WTC11 (cell line): ENCODE measurements at regions not wholly inside any gene's neighbourhood (a gene's known extent, or its start where the extent isn't known, plus 50 kb on each side); places are given as distances from the start of the nearest gene placed in this dataset.

Source experiments
- ATAC-seq: fragments of 200-7000 bp; cut with Tn5 transposase; 2 replicates; pipeline ENCODE4 v1.10.0; 2021; ENCODE audit warnings: mild to moderate bottlenecking, moderate library complexity
- CTCF ChIA-PET: fragments of 300-600 bp; sonication (Branson Sonifier 250); formaldehyde crosslinking; loops from one replicate; lab custom pipeline; 2021; ENCODE audit warnings: antibody characterized with exemption; lab: Charles Lee
- POLR2A ChIA-PET: fragments of 350-600 bp; sonication (Branson Sonifier 250); formaldehyde crosslinking; loops from one replicate; lab custom pipeline; 2021; ENCODE audit warnings: antibody characterized with exemption; lab: Charles Lee
- DNase-seq: peaks from one replicate; pipeline ENCODE4 v3.0.0; 2021; ENCODE audit warnings: low spot score
- H3K27ac Mint-ChIP-seq: 2 replicates; pipeline ENCODE4 v1.8.0; 2021; ENCODE audit warnings: mixed read lengths
- H3K27me3 Mint-ChIP-seq: 2 replicates; pipeline ENCODE4 v1.8.0; 2021; ENCODE audit warnings: low read depth, mild to moderate bottlenecking, moderate library complexity, mixed read lengths
- H3K36me3 Mint-ChIP-seq: 2 replicates; pipeline ENCODE4 v1.8.0; 2021; ENCODE audit warnings: mixed read lengths
- H3K4me1 Mint-ChIP-seq: 2 replicates; pipeline ENCODE4 v1.8.0; 2022; ENCODE audit warnings: mixed read lengths
- H3K4me3 Mint-ChIP-seq: 2 replicates; pipeline ENCODE4 v1.8.0; 2021; ENCODE audit warnings: mild to moderate bottlenecking, moderate library complexity, mixed read lengths
- H3K9me3 Mint-ChIP-seq: 2 replicates; pipeline ENCODE4 v1.8.0; 2021; ENCODE audit warnings: mixed read lengths
- EMX1 ChIP-seq: fragments of 250-450 bp; sonication (Bioruptor Pico); IDR thresholded peaks from 2 replicates; pipeline ENCODE4 v1.8.0; 2021; ENCODE audit warnings: mild to moderate bottlenecking
- ETV6 ChIP-seq: sonication (generic); formaldehyde crosslinking; IDR thresholded peaks from 2 replicates; pipeline ENCODE4 v1.8.1; 2022; ENCODE audit warnings: mild to moderate bottlenecking, missing genetic modification reagents
- GTF2I ChIP-seq: fragments of 250-450 bp; sonication (Bioruptor Pico); conservative IDR thresholded peaks from 2 replicates; pipeline ENCODE4 v1.4.0; 2021; ENCODE audit warnings: mild to moderate bottlenecking
- KAT7 ChIP-seq: sonication (generic); formaldehyde crosslinking; IDR thresholded peaks from 2 replicates; pipeline ENCODE4 v1.8.1; 2023; ENCODE audit warnings: missing genetic modification reagents, mild to moderate bottlenecking, borderline replicate concordance
- NR3C1 ChIP-seq: sonication (generic); formaldehyde crosslinking; conservative IDR thresholded peaks from 2 replicates; pipeline ENCODE4 v1.8.1; 2023; ENCODE audit warnings: low read depth, mild to moderate bottlenecking, missing genetic modification reagents
- ZNF317 ChIP-seq: sonication (generic); formaldehyde crosslinking; IDR thresholded peaks from 2 replicates; pipeline ENCODE4 v1.8.1; 2023; ENCODE audit warnings: low read depth, mild to moderate bottlenecking, moderate library complexity, missing genetic modification reagents, borderline replicate concordance
- TF ChIP-seq, protein P1 (sequence below): fragments of 250-450 bp; sonication (Bioruptor Pico); IDR thresholded peaks from 2 replicates; pipeline ENCODE4 v1.9.0; 2021; ENCODE audit warnings: mild to moderate bottlenecking, borderline replicate concordance
- TF ChIP-seq, protein P2 (sequence below): fragments of 250-450 bp; sonication (Bioruptor Pico); IDR thresholded peaks from 2 replicates; pipeline ENCODE4 v1.9.0; 2021; ENCODE audit warnings: moderate library complexity, mild to moderate bottlenecking, inconsistent platforms, borderline replicate concordance
- TF ChIP-seq, protein P3 (sequence below): sonication (generic); formaldehyde crosslinking; IDR thresholded peaks from 2 replicates; pipeline ENCODE4 v1.8.1; 2023; ENCODE audit warnings: mild to moderate bottlenecking, missing genetic modification reagents
- TF ChIP-seq, protein P4 (sequence below): sonication (generic); formaldehyde crosslinking; IDR thresholded peaks from 2 replicates; pipeline ENCODE4 v1.8.0; 2022; ENCODE audit warnings: mild to moderate bottlenecking, missing genetic modification reagents
- TF ChIP-seq, protein P5 (sequence below): sonication (generic); formaldehyde crosslinking; IDR thresholded peaks from 2 replicates; pipeline ENCODE4 v1.8.1; 2022; ENCODE audit warnings: mild to moderate bottlenecking, missing genetic modification reagents, moderate library complexity, borderline replicate concordance
- TF ChIP-seq, protein P6 (sequence below): fragments of 200-600 bp; IDR thresholded peaks from 2 replicates; pipeline ENCODE4 v1.8.0; 2022; ENCODE audit warnings: antibody characterized with exemption

DNA sequence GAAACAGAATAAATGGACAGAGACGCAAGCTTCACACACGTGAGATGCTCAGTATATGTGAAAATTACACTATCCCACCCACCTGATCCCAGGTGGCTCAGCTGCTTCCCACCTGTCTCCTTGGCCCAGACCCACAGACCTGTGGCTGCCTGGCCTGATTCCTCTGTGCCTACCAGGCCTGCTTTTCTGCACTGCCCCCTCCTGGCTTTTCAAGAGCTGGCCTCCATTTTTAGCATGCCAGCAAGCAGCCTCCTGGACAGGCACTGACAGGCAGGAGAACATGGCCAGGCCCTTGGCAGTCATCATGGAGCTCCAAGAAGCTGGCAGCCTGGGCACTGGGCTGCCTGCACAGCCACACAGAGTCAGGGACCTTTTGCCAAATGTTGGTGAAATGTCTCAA is 79.5 kb upstream of the HMGXB4 start (continued):
- TF ChIP-seq, protein P1, sequence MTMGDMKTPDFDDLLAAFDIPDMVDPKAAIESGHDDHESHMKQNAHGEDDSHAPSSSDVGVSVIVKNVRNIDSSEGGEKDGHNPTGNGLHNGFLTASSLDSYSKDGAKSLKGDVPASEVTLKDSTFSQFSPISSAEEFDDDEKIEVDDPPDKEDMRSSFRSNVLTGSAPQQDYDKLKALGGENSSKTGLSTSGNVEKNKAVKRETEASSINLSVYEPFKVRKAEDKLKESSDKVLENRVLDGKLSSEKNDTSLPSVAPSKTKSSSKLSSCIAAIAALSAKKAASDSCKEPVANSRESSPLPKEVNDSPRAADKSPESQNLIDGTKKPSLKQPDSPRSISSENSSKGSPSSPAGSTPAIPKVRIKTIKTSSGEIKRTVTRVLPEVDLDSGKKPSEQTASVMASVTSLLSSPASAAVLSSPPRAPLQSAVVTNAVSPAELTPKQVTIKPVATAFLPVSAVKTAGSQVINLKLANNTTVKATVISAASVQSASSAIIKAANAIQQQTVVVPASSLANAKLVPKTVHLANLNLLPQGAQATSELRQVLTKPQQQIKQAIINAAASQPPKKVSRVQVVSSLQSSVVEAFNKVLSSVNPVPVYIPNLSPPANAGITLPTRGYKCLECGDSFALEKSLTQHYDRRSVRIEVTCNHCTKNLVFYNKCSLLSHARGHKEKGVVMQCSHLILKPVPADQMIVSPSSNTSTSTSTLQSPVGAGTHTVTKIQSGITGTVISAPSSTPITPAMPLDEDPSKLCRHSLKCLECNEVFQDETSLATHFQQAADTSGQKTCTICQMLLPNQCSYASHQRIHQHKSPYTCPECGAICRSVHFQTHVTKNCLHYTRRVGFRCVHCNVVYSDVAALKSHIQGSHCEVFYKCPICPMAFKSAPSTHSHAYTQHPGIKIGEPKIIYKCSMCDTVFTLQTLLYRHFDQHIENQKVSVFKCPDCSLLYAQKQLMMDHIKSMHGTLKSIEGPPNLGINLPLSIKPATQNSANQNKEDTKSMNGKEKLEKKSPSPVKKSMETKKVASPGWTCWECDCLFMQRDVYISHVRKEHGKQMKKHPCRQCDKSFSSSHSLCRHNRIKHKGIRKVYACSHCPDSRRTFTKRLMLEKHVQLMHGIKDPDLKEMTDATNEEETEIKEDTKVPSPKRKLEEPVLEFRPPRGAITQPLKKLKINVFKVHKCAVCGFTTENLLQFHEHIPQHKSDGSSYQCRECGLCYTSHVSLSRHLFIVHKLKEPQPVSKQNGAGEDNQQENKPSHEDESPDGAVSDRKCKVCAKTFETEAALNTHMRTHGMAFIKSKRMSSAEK (CRISPR knock-in tag): no peak
- no peak for TF ChIP-seq GTF2I

DNA sequence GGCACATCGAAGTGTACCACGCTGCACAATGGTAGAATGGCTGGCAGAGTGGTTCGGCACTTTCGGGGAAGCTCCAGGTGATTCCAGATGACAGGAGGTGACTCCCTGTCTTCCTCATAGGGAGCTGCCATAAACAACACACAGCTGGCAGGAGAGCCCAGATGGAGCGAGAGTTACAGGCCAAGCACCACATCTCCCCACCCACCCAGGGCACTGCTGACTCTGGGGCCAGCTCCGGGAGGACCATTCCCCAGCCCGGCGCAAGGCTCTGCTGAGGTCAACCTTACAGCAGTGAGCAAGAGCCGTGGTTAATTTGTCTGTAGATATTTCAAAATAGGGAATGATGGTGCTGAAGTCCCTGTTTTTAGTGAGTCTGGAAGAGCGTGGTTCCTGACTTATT is 78.8 kb upstream of the HMGXB4 start:
- H3K27me3 Mint-ChIP-seq: peaks cover 11% of the 10 kb centered on the region
- no peaks in the 10 kb centered on the region for H3K4me1 Mint-ChIP-seq
- CTCF ChIA-PET: interaction anchor here (0.6 to 5.3 kb wide), 10 partner anchors 8 to 53 kb away, joined by 3 to 27 read pairs (median 4); no protein-coding TSS in a partner anchor
- H3K9me3 Mint-ChIP-seq: peaks cover 21% of the 10 kb centered on the region
- ATAC-seq: no peak
- TF ChIP-seq KAT7 (no peak), EMX1 (no peak), ETV6 (CRISPR knock-in tag) (no peak), GTF2I (no peak), NR3C1 (CRISPR knock-in tag) (no peak)
- TF ChIP-seq, protein P2, sequence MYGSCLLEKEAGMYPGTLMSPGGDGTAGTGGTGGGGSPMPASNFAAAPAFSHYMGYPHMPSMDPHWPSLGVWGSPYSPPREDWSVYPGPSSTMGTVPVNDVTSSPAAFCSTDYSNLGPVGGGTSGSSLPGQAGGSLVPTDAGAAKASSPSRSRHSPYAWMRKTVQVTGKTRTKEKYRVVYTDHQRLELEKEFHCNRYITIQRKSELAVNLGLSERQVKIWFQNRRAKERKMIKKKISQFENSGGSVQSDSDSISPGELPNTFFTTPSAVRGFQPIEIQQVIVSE (CRISPR knock-in tag): no peak
- TF ChIP-seq, protein P3, sequence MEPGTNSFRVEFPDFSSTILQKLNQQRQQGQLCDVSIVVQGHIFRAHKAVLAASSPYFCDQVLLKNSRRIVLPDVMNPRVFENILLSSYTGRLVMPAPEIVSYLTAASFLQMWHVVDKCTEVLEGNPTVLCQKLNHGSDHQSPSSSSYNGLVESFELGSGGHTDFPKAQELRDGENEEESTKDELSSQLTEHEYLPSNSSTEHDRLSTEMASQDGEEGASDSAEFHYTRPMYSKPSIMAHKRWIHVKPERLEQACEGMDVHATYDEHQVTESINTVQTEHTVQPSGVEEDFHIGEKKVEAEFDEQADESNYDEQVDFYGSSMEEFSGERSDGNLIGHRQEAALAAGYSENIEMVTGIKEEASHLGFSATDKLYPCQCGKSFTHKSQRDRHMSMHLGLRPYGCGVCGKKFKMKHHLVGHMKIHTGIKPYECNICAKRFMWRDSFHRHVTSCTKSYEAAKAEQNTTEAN (CRISPR knock-in tag): no peak
- TF ChIP-seq, all 79 proteins: peak for 0
- no peaks in the 10 kb centered on the region for H3K36me3 Mint-ChIP-seq
- DNase-seq: no peak
- no peak overlapping the region for H3K4me3 Mint-ChIP-seq
- POLR2A ChIA-PET: no interaction called here
- H3K27ac Mint-ChIP-seq: no peak overlapping the region

DNA sequence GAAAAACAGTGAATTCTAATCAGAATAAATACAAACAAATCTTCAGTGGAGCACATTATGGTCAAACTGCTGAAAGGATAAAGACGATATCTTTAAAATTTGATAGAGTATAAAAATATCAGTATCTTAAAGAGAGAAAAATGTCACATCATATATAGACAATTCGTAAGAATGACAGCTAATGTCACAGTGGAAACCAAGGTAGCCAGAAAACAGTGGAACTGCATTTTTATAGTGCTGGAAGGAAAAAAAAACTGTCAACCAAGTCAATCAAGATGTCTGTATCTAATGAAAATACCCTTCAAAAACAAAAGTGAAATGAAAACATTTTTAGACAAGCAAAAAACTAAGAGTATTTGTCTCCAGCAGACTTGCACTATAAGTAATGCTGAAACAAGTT is 73.4 kb upstream of the HMGXB4 start:
- DNase-seq: no peak
- Mint-ChIP-seq H3K27me3 (no peaks in the 10 kb centered on the region), H3K9me3 (peaks cover 25% of the 10 kb centered on the region), H3K4me3 (no peak overlapping the region), H3K4me1 (no peaks in the 10 kb centered on the region), H3K27ac (no peak overlapping the region), H3K36me3 (no peaks in the 10 kb centered on the region)
- POLR2A ChIA-PET: no interaction called here
- no peak for ATAC-seq
- CTCF ChIA-PET: interaction anchor here (1.3 kb wide), 1 partner anchor 33 kb away, joined by 3 read pairs; no protein-coding TSS in a partner anchor
- TF ChIP-seq, protein P4, sequence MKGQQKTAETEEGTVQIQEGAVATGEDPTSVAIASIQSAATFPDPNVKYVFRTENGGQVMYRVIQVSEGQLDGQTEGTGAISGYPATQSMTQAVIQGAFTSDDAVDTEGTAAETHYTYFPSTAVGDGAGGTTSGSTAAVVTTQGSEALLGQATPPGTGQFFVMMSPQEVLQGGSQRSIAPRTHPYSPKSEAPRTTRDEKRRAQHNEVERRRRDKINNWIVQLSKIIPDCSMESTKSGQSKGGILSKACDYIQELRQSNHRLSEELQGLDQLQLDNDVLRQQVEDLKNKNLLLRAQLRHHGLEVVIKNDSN: no peak
- peak; percentile 80; the same call in 1 of the 2 replicates for TF ChIP-seq ZNF317 (CRISPR knock-in tag)
- TF ChIP-seq, protein P5, sequence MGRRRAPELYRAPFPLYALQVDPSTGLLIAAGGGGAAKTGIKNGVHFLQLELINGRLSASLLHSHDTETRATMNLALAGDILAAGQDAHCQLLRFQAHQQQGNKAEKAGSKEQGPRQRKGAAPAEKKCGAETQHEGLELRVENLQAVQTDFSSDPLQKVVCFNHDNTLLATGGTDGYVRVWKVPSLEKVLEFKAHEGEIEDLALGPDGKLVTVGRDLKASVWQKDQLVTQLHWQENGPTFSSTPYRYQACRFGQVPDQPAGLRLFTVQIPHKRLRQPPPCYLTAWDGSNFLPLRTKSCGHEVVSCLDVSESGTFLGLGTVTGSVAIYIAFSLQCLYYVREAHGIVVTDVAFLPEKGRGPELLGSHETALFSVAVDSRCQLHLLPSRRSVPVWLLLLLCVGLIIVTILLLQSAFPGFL (CRISPR knock-in tag): no peak
- TF ChIP-seq, protein P6, sequence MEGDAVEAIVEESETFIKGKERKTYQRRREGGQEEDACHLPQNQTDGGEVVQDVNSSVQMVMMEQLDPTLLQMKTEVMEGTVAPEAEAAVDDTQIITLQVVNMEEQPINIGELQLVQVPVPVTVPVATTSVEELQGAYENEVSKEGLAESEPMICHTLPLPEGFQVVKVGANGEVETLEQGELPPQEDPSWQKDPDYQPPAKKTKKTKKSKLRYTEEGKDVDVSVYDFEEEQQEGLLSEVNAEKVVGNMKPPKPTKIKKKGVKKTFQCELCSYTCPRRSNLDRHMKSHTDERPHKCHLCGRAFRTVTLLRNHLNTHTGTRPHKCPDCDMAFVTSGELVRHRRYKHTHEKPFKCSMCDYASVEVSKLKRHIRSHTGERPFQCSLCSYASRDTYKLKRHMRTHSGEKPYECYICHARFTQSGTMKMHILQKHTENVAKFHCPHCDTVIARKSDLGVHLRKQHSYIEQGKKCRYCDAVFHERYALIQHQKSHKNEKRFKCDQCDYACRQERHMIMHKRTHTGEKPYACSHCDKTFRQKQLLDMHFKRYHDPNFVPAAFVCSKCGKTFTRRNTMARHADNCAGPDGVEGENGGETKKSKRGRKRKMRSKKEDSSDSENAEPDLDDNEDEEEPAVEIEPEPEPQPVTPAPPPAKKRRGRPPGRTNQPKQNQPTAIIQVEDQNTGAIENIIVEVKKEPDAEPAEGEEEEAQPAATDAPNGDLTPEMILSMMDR: no peak
